ENCODE measurements at regions not wholly inside any gene's neighbourhood (a gene's known extent, or its start where the extent isn't known, plus 50 kb on each side); places are given as distances from the start of the nearest gene placed in this dataset.

DNA sequence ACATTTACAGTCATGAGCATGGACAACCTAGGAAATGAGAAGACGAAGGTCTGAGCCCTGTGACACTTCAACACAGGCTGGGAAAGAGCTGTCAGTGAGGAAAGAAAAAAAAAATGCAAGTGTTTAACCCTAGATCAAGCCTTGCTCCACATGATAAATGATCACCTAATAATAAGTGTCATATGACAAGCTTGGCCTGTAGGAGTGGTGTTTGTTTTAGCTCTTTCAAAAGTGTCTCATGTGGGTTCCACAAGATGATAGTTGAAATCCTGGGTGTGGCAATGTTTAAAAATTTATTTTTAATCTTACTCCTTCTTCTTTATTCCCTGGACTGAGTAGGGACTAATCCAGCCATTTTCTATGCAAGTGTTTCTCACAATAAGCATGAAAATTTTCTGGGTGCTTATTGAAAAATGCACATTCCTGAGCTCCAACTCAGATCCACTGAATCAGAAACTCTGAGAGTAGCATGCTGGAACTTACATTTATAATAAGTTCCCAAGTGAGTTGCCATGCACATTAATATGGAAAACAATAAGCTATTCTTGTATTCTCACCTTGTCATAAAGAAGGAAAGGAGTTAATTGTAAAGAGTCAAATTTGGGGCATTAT lies 138.3 kb downstream of the AREG start:
- ChIA-PET POLR2A (no interaction called here), CTCF (interaction anchor here (1.0 kb wide), 1 partner anchor 8 kb away, joined by 3 read pairs; no protein-coding TSS in a partner anchor)
- TF ChIP-seq, protein P1, sequence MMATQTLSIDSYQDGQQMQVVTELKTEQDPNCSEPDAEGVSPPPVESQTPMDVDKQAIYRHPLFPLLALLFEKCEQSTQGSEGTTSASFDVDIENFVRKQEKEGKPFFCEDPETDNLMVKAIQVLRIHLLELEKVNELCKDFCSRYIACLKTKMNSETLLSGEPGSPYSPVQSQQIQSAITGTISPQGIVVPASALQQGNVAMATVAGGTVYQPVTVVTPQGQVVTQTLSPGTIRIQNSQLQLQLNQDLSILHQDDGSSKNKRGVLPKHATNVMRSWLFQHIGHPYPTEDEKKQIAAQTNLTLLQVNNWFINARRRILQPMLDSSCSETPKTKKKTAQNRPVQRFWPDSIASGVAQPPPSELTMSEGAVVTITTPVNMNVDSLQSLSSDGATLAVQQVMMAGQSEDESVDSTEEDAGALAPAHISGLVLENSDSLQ (IDR thresholded peaks at IDR 0.05): no peak
- no peak for TF ChIP-seq L3MBTL2 (conservative IDR thresholded peaks at IDR 0.05)
- no peak for TF ChIP-seq FOXA1 (IDR thresholded peaks at IDR 0.05)
- no peak for TF ChIP-seq FOXM1 (IDR thresholded peaks at IDR 0.05; ENCODE audit: borderline replicate concordance)
- no peak for TF ChIP-seq ZNF384 (IDR thresholded peaks at IDR 0.05)
- no peak for TF ChIP-seq NFRKB (IDR thresholded peaks at IDR 0.05)
- no peak for TF ChIP-seq SP1 (IDR thresholded peaks at IDR 0.05)
- TF ChIP-seq TARDBP (IDR thresholded peaks at IDR 0.05): no peak
- no peak for TF ChIP-seq FOXK2 (IDR thresholded peaks at IDR 0.05)
- no peak for TF ChIP-seq CTBP1 (IDR thresholded peaks at IDR 0.05; ENCODE audit: borderline replicate concordance)
- TF ChIP-seq ARNT (IDR thresholded peaks at IDR 0.05): no peak
- TF ChIP-seq BHLHE40 (IDR thresholded peaks at IDR 0.05; ENCODE audit: borderline replicate concordance): no peak
- TF ChIP-seq HDGF (IDR thresholded peaks at IDR 0.05; ENCODE audit: borderline replicate concordance): no peak
- no peak for TF ChIP-seq LEF1 (IDR thresholded peaks at IDR 0.05; ENCODE audit: borderline replicate concordance)
- no peak for TF ChIP-seq ELF4 (IDR thresholded peaks at IDR 0.05)
- TF ChIP-seq SUZ12 (IDR thresholded peaks at IDR 0.05): no peak
- DNase-seq (ENCODE audit: extremely low spot score): no peak

DNA sequence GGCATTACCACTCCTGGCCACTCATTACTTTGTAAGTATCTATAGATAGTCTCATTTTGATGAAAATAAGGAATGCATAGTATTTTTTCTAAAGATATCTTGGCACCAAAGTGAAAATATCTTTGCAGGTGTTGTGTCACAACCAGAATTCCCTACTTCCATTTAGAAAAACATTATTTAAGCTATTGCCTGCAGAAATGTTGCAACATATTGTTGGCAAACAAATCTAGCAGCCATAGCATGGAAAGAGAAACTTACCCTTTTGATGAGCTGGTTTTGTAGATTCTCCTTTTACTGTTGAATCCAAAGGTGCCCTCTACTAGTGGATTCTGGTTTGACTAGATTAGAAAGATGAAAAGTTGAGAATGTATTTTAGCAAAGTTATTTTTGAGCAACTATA lies 138.8 kb downstream of the AREG start:
- no peak for DNase-seq (ENCODE audit: extremely low spot score)
- ChIA-PET CTCF (no interaction called here), POLR2A (no interaction called here)
- TF ChIP-seq BHLHE40 (IDR thresholded peaks at IDR 0.05; ENCODE audit: borderline replicate concordance) (no peak), FOXA1 (IDR thresholded peaks at IDR 0.05) (no peak), FOXK2 (IDR thresholded peaks at IDR 0.05) (no peak), HDGF (IDR thresholded peaks at IDR 0.05; ENCODE audit: borderline replicate concordance) (no peak), ZNF384 (IDR thresholded peaks at IDR 0.05) (no peak), ELF4 (IDR thresholded peaks at IDR 0.05) (no peak), FOXM1 (IDR thresholded peaks at IDR 0.05; ENCODE audit: borderline replicate concordance) (no peak), ARNT (IDR thresholded peaks at IDR 0.05) (no peak), NFRKB (IDR thresholded peaks at IDR 0.05) (no peak), TARDBP (IDR thresholded peaks at IDR 0.05) (no peak), SUZ12 (IDR thresholded peaks at IDR 0.05) (no peak)
- TF ChIP-seq, protein P1 (IDR thresholded peaks at IDR 0.05): no peak

DNA sequence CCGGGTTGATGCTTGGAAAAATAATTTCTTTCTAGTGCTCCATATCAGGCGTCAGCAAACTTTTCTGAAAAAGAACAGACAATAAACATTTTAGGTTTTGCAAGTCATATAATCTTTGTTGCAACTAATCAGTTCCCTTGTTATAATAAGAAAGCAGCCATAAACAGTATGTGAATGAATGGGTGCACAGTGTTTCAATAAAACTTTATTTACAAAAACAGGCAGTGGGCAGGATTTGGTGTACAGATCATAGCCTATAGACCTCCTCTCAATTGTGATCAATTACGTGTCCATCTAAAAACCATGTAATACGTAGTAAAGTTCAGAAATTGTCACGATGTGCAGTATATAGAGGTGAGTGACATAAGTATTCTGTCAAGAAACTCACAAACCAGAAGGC lies 143.4 kb downstream of the AREG start:
- no peak for DNase-seq (ENCODE audit: extremely low spot score)
- no peak for TF ChIP-seq BHLHE40 (IDR thresholded peaks at IDR 0.05; ENCODE audit: borderline replicate concordance)
- TF ChIP-seq FOXA1 (IDR thresholded peaks at IDR 0.05): no peak
- no peak for TF ChIP-seq LEF1 (IDR thresholded peaks at IDR 0.05; ENCODE audit: borderline replicate concordance)
- TF ChIP-seq HDGF (IDR thresholded peaks at IDR 0.05; ENCODE audit: borderline replicate concordance): no peak
- no peak for TF ChIP-seq SP1 (IDR thresholded peaks at IDR 0.05)
- TF ChIP-seq ELF4 (IDR thresholded peaks at IDR 0.05): no peak
- no peak for TF ChIP-seq L3MBTL2 (conservative IDR thresholded peaks at IDR 0.05)
- POLR2A ChIA-PET: no interaction called here
- CTCF ChIA-PET: no interaction called here

DNA sequence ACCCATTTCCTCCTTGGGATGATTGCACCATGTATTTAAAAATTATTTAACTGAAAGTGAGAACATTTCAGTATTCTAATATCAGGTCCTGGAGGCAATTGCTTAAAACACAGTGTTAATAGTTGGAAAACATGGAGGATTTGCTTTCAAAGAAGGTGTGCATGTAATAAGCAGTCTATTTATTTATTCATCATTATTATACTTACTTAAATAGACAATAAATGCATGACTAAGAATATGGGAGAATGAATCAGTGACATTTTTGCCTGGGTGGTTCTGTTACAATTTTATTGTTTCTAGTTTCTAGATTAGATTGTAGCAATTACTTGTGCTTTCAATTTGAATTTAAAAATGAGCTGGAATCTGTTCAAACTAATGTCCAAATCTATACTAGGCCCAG lies 145.5 kb downstream of the AREG start:
- ChIA-PET CTCF (interaction anchor here (1.1 kb wide), 1 partner anchor 8 kb away, joined by 3 read pairs; no protein-coding TSS in a partner anchor), POLR2A (no interaction called here)
- no peak for TF ChIP-seq CTBP1 (IDR thresholded peaks at IDR 0.05; ENCODE audit: borderline replicate concordance)
- no peak for TF ChIP-seq SUZ12 (IDR thresholded peaks at IDR 0.05)
- no peak for TF ChIP-seq HDGF (IDR thresholded peaks at IDR 0.05; ENCODE audit: borderline replicate concordance)
- no peak for TF ChIP-seq BHLHE40 (IDR thresholded peaks at IDR 0.05; ENCODE audit: borderline replicate concordance)
- TF ChIP-seq FOXM1 (IDR thresholded peaks at IDR 0.05; ENCODE audit: borderline replicate concordance): no peak
- DNase-seq (ENCODE audit: extremely low spot score): no peak

DNA sequence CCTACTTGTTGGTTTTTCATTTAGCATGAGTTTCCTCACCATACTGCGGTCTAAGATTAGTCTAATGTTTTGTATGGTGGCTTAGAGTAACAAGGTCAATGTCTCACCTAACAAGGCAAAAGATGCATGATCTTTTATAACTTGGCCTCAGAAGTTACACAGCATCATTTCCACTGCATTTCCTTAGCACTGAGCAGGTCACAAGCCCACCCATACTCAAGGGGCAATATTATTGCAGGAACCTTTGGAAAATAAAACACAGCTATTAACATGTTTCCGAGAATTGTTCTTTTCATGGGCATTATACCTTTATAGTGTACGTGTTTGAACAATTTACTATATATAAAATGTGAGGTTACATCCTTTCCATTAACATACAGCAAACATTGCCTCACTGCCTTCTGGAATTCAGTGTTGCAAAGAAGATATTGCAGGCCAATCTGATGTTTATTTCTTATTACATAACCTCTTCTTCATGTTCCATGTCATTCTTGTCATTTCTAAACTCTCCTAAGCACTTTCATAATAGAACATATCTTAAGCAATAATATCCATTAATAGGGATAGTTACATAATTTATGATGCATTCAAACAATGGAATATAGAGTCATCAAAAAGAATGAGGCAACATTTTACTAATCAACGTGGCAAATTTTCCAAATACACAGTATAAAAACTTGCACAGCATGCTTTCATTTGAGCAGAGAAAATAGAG lies 153.8 kb downstream of the AREG start:
- CTCF ChIA-PET: no interaction called here
- TF ChIP-seq BHLHE40 (IDR thresholded peaks at IDR 0.05; ENCODE audit: borderline replicate concordance) (no peak), L3MBTL2 (conservative IDR thresholded peaks at IDR 0.05) (no peak), ZNF384 (IDR thresholded peaks at IDR 0.05) (no peak), HDGF (IDR thresholded peaks at IDR 0.05; ENCODE audit: borderline replicate concordance) (no peak), CTBP1 (IDR thresholded peaks at IDR 0.05; ENCODE audit: borderline replicate concordance) (no peak), TARDBP (IDR thresholded peaks at IDR 0.05) (no peak)
- no peak for DNase-seq (ENCODE audit: extremely low spot score)
- POLR2A ChIA-PET: no interaction called here

DNA sequence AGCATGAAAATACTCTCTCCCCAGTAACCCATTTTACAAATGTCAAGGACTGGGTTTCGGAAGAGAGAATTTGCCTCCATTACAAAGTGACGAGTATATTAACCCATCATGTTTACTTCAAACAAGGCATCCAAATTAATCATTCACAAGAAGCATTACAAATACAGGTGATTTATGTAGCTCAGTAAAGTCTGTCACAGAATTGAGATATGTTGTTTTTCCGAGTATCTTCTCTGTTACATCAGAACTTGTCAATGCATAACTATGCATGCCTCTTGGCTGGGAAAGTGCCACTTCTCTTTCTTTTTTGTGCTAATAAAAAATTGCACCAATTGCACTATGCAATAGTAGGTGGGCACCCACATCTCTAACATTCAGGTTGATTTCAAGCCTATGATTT lies 158.2 kb downstream of the AREG start:
- CTCF ChIA-PET: no interaction called here
- POLR2A ChIA-PET: no interaction called here
- no peak for DNase-seq (ENCODE audit: extremely low spot score)
- TF ChIP-seq ZNF384 (IDR thresholded peaks at IDR 0.05) (no peak), LEF1 (IDR thresholded peaks at IDR 0.05; ENCODE audit: borderline replicate concordance) (no peak), FOXA1 (IDR thresholded peaks at IDR 0.05) (no peak), SUZ12 (IDR thresholded peaks at IDR 0.05) (no peak), ARNT (IDR thresholded peaks at IDR 0.05) (no peak), TARDBP (IDR thresholded peaks at IDR 0.05) (no peak), FOXM1 (IDR thresholded peaks at IDR 0.05; ENCODE audit: borderline replicate concordance) (no peak)
